NOMO-1 (cell line): ENCODE measurements at regions not wholly inside any gene's neighbourhood (a gene's known extent, or its start where the extent isn't known, plus 50 kb on each side); places are given as distances from the start of the nearest gene placed in this dataset.

Experiments
- DNase-seq, 2 experiments: peaks; one replicate each; lab custom pipeline; 2025; ENCODE audit not compliant: unreplicated experiment in 2 of 2; lab: John Stamatoyannopoulos, UW

DNA sequence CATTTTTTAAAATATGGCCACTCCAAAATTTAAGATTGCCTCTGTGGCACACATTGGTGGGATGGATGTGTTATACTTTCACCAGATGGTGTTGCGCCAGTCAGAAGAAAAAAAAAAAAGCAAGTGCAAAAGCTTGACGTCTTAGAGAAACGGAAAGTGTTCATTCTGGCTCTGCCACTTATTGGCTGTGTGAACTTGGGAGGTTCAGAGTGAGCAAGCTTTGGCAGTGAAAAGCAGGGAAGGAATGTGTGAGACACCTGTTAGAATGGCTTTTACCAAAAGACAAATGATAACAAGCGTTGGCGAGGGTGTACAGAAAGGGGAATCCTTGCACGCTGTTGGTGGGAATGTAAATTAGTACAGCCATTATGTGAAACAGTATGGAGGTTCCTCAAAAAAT is 298.0 kb downstream of the TMEM114 start:
- DNase-seq, result no peak

DNA sequence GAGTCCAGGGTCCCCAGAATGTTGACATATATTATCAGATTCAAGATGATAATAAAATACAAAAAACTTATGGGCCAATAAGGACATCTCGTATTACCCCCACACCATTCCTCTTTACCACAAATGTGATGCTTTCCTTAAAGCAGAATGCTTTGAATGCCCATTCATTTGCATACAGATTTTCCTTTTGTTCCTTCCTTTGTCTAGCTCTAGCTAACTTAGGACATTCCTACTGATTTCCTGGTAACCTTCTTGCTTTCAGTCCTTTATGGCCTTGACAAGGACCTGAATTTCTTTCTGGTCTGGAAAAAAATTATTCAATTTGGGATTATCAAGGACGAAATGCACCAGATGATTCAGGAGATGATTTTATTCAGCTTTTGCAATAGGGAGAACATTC is 304.0 kb downstream of the TMEM114 start:
- no peak for DNase-seq

DNA sequence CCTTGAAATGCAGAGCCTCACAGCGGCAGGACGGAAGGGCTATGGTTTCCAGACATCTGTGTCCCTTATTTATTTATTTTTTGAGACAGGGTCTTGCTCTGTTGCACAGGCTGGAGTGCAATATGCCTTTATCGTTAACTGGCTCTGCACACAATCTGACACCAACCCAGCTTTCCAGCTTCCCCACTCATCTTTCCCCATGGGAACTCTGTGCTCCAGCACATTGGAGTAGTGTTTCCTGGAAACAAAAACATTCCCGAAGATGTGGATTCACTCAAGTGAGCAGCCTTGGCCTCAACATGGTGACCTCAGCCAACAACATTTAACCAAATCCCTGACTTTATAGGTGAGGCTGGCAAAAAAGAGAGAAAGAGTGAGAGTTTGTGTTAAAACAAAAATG is 307.1 kb downstream of the TMEM114 start:
- DNase-seq, result no peak

DNA sequence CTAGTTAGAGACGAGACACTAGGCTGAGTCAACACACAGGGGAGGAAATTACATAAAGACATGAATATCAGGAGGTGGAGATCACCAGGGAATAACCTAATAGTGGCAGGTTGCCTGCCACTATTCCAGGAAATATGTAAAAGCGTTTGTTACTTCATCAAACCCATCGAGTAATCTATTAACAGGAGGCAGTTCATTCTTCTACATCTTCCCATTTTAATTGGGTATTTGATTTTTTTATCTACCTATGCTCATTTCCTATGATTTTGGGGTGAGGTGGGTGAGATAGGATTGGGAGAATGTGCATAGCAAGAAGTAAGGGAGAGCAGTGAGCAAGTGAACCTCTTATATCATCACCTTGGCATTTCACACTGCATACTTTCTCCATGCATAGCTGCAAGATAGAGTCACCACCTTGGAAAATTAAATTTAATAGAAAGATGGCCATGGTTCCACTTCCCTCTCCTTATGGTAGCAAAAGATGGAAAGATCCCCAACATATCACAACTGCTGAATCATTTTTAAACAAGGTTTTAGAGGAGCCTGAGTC is 312.2 kb downstream of the TMEM114 start:
- no peak for DNase-seq

DNA sequence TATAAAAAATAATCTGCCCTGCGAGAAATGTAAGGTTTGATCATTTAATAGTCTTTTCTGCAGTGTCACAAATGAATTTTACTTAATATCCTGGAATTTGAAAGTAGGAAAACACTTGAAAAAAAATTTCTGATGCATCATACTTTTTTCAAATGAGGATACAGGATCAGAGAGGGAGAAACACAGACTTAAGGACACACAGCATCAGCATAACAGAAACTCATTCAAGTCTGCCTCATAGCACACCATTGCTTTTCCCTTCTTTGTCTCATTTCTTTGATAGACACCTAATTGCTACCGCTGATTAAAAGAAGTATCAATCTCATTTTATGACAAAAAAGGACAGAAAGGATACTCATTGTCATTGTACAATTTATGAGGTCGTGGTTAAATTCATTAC is 319.0 kb downstream of the TMEM114 start:
- DNase-seq, result no peak

DNA sequence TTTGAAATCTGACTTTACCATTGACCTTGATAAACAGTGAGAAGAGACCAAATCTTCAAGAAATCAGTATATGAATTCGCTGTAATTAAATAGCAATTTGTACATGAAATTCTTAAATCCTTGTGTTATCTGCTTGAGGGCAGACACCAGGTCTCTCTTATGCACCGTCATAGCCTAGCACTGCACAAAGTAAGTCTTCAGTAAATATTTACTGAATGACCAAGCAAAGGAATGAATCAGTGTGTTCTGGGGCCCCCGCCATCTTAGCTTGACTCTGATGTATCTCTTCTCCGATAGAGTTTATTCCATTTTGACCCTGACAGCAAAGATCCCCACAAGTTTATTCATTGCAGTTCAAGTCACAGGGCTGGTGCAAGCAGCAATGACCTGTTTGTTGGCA is 328.0 kb downstream of the TMEM114 start:
- no peak for DNase-seq

DNA sequence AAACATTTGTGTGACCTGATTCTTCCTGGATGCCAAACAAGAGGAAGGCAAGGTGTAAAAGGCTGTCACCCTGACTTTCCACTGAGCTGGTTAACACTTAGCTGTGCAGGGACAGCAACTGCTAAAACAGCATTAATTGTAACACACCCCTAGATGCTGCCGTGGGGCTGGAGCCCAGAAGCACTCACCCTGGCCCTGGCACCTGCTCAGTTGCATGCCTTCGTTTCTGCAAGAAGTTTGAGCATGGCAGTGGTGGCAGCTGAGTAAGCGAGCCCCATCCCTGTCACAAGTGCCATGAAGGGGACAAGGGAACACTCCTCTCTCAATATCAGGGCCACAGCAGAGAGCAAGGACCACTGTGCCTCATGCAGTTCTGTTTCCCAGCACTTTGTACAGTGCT is 330.2 kb downstream of the TMEM114 start:
- no peak for DNase-seq

DNA sequence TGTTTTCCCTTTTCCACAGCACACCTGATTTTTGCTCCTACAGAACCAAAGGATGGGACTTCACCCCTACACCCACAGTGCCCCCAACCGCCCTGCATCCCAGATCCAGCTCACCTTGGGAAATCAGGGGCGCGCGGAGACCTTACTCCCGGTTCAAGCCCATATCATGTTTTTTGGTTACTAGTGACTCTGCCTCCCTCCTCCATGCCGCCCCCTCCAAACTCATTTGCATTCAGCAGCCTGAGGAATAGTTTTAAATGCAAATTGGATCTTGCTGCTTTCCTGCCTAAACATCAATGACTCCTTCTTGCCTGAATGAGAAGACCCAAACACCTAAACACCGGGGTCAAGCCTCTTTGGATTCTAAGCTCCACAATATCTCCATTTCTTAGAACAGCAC is 331.8 kb downstream of the TMEM114 start:
- DNase-seq, result no peak

DNA sequence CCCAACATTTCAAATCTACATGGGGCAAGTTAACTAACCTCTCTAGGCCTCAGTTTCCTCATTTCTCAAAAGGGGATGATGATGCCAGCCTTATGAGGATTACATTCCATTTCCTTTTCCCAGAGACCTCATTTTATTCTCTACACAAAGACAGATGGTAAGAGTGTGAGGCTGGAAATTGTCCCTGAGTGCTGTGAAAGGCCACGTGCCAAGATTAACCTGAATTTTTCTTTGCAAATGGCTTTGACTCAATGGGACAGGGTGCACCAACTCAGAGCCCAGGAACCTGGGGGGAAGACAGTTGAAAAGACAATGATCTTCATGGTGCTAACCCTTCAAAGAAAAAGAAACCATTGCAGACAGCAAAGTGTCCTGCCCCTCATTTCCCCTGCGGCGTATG is 332.8 kb downstream of the TMEM114 start:
- no peak for DNase-seq

DNA sequence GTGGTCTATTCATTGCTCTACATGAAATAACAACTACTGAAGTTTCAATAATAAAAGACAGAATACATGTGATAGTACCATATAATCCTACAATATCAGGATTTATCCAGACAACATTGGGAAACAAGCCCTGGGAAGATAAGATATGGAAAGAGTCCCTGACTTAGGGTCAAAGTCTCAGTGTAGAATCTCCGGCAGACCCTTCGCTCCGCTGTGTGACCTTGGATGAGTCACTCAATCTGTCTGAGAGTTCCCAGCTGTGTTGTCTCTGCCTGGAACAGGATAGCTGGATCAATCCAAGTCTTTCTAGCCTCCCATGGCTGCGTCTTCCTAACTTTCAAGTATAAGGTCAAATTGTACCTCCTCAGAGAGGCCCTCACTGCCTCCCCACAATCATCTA is 335.9 kb downstream of the TMEM114 start:
- no peak for DNase-seq

DNA sequence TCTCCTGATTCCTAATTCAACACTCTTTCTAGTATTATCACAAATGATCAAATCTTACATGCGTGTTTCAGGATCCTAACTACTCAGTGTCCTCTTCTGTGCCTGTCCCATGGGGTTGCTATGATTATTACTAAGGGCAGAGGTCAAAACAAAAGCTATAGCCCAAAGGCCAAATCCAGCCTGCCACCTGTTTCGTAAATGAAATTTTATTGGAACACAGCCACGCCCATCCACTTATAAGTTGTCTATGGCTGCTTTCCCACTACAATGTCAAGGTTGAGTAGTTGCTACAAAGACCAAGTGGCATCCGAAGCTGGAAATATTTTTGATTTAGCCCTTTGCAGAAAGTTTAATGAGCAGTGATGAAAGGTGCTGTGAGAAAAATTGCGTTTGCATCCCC is 336.6 kb downstream of the TMEM114 start:
- no peak for DNase-seq

DNA sequence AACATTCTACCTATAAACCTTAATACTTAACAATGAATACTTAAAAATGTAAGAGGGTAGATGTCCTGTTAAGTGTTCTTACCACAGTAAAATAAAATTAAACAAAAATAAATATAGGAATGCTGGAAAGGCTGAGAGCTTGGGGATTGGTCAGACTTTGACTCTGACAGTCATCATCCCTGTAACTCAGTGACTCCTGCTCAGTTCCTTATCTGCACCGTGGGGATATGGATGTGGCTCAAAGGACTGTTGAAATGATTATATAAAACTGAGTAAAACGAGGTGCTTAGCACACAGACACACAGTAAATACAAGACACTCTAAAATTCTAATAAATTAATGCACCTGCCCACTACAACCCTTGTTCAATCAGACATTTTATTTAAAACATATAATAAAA is 338.6 kb downstream of the TMEM114 start:
- DNase-seq, result no peak

DNA sequence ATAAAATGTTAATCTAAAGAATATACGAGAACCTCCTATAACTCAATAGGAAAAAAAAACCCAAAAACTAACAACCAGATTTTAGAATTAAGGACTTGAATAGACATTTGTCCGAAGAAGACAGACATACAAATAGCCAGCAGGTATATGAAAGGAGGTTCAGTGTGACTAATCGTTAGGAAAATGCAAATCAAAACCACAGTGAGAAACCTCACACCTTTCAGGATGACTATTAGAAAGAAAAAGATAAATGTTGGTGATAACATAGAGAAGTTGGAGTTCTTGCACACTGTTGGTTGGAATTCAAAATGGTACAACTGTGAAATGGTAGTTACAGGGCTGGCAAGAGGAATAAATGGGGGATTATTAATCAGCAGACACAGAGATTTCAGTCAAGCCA is 339.0 kb downstream of the TMEM114 start:
- DNase-seq, result no peak

DNA sequence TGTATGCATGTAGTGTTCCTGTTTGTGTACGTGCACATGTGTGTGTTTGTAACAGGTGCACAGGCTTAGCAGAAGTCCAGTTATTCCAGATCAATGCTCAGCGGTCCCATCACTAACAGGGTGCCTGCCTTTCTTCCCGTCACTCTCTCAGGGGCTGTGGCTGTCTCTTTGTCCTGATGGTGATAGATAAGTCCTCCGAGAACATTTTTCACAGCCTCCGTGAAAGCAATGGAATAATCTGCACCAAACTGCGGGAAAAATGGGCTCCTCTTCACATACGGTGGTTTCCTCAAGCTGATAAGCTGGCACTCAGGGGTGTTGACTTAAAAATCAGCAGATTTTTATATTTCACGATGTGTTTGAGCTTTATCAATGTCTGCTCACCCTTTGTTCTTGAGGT is 342.3 kb downstream of the TMEM114 start:
- no peak for DNase-seq

DNA sequence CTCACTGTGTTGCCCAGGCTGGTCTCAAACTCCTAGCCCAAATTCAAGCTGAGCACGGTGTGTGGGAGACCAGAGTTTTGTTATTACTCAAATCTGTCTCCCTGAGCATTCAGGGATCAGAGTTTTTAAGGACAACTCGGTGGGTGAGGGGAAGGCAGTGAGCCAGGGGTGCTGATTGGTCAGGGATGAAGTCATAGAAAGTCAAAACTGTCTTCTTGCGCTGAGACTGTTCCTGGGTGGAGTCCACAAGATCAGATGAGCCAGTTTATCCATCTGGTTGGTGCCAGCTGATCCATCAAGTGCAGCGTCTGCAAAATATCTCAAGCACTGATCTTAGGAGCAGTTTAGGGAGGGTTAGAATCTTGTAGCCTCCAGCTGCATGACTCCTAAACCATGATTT is 346.3 kb downstream of the TMEM114 start:
- no peak for DNase-seq

DNA sequence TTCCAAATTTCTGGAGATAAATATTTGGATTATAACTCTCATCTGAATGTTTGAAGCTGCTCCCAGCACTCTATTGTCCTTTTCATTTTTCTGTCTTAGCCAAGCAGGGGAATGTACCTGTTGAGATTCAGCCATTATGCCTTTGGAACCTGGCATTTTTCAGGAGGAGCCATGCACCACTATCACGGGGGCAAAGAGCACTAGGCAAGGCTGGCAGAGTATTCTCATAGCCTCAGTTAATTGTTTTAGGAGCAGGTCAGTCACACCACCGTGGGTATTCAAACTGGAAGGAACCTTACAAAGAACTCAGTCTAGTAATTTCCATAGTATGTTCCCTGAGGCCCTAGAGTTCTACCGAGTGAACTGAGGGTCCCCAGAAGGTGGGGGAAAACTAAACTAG is 348.9 kb downstream of the TMEM114 start:
- no peak for DNase-seq

DNA sequence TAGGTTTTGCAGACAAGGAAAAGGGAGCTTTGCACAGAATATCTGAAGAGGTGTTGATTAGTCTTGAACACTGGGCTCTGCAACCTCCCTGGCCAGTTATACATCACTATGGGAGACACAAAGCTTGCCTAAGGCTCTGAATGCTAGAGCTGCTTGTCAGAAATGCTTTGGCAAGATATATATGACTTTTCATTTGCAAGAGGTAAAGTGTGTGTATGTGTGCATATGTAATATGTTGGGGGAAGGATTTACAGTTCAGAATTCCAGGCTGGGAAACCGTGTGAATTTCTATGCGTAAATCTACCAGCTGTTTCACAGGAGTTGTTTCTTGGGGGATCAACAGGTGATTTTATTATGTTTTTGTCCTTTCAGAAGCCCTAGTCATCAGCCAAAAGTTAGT is 350.9 kb downstream of the TMEM114 start:
- DNase-seq, result no peak

DNA sequence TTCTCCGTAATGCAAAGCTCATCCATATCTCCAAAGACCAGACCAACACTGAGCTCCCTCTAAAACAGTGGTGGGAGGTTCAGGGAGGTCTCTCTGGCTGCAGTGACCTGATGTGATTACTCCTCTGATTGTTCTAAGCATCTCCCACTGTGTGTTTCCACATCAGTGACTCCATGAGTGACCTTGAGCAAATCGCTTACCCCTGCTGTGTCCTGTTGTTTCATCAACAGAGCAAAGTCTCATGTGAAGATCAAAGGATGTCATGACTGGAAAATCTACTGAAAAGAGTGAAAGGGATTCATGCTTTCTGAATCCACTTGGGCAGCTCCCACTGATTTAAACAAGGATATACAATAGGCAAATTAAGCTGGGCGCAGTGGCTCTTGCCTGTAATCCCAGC is 352.9 kb downstream of the TMEM114 start:
- DNase-seq, result no peak

DNA sequence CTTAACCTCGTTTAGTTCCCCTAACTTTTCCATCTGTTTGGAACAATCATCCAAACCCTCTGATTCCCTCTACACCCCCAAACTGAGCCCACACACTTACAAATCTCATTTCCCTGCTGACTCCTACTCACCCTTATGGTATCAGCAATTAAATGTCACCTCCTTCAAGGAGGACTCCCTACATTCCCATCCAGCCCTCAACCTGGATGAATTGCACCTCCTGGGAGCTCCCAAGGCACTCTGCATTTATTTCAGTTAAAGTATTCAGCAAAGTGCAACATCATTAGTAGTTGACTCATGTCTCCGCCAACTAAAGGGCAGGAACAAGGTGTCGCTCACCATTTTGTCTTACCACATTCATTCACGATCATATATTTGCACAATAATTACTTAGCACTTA is 353.5 kb downstream of the TMEM114 start:
- no peak for DNase-seq

DNA sequence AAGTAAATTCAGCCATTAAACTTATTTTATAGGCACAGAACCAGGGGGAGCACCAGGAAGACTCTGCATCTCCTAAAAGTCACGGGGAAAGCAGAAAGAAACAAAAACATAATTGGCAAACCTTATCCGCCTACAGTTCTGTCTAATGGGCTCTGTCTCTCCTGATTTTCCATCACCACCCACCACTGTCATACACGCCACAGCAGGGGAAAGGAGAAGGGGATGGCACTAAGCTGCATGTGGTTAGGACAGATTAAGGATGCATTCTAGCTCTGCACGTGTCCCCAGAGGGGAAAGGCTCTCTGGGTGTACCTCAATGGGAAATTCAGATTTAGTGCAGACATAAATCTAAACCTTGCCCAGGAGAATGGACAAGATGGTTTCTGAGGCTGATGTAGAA is 359.8 kb downstream of the TMEM114 start:
- DNase-seq, result no peak

DNA sequence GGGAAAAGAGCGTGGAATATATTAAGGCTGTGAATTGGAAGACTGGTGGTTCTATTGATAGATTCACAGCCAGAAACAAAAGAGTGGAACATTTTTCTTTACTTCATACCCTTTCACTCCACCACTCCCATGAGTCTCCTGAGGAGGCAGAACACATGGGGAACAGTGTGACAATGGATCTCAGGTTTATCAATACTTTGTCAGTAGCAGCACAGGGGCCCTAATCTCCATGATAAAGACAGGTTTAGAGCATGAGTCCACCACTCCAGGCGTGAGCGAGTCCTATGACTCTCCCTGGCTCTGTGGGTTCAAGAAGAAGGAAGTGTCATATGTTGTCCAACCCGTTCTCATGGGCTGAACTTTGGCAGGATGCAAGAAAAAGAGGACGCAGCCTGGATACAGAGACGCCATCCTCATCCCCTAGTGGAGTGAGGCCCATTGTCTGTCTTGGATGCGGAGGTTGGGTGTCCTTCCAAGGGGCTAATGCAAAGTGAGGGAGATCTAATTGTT is 361.2 kb downstream of the TMEM114 start:
- no peak for DNase-seq

DNA sequence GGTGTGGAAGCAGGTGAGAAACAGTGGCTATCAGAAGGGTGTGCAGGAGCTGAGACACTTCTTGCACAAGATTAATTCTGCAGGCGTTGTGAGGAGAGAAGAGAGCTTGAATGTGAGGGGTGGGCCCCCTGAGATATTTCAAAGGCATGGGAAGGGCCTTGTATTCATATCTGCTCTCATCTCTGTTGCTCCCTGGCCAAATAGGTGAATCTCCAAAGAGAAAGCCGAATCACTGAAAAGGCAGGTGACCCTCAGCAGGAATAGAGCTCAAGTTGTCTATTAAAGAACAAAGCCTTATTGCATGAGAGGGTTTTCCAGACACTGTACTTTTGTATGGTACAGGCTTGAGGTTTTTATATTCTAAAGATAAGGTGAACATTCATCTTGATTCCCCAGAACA is 373.1 kb downstream of the TMEM114 start:
- no peak for DNase-seq

DNA sequence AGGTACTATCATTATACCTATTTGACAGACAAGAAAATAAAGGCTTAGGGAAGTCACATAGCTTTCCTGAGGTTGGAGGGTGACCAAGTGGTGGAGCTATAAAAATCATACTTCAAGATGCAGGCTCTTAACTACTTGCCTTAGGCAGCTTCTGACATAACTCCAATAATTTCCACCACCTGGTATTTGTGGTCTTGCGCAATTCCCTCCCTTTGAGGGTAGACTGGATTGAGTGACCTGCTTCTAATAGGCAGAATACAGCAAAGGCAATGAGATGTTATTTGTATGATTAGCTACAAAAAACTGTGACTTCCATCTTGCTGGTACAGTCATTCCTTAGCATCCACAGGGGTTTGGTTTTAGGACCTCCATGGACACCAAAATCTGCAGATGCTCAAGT is 385.5 kb downstream of the TMEM114 start:
- no peak for DNase-seq
